ENCODE measurements at regions not wholly inside any gene's neighbourhood (a gene's known extent, or its start where the extent isn't known, plus 50 kb on each side); places are given as distances from the start of the nearest gene placed in this dataset.
A peak's percentile ranks its signal among the peaks of the same experiment; 100 is the strongest.

DNA sequence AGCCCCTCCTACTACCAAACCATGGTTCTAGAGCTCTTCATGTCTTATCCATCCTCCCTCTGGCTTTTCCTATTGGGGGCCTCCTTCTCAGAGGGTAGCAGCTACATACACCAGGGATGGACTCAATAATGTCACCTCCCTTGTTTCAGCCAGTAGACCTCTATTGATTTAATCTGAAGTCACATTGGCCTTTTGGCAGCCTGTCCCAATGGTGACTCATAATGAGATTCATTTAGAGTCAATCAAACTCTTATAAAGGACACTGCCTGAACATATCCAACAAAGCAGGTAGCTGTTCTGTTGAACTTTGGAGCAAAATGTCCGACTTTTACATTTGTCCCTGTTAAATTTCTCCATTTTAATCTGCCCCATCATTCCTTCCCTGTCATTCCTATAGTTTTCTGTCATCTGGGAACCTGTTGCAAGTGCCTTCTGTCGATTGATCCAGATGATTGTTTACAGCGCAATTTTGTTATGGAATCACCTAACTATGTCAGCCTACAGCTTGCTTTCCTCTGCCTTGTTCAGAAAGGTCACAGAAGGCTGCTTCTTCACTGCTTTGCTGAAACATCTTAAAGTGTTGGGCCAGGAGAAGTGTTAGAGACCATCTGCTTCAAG lies 105.9 kb downstream of the ETS2 start:
- TF ChIP-seq, protein P1, sequence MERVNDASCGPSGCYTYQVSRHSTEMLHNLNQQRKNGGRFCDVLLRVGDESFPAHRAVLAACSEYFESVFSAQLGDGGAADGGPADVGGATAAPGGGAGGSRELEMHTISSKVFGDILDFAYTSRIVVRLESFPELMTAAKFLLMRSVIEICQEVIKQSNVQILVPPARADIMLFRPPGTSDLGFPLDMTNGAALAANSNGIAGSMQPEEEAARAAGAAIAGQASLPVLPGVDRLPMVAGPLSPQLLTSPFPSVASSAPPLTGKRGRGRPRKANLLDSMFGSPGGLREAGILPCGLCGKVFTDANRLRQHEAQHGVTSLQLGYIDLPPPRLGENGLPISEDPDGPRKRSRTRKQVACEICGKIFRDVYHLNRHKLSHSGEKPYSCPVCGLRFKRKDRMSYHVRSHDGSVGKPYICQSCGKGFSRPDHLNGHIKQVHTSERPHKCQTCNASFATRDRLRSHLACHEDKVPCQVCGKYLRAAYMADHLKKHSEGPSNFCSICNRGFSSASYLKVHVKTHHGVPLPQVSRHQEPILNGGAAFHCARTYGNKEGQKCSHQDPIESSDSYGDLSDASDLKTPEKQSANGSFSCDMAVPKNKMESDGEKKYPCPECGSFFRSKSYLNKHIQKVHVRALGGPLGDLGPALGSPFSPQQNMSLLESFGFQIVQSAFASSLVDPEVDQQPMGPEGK (CRISPR knock-in tag; IDR thresholded peaks at IDR 0.05; ENCODE audit: borderline replicate concordance), result no peak
- no peak for TF ChIP-seq TCF4 (CRISPR knock-in tag; IDR thresholded peaks at IDR 0.05; ENCODE audit: borderline replicate concordance)
- TF ChIP-seq ZNF70 (CRISPR knock-in tag; IDR thresholded peaks at IDR 0.05), result peak; percentile 99
- TF ChIP-seq, protein P2, sequence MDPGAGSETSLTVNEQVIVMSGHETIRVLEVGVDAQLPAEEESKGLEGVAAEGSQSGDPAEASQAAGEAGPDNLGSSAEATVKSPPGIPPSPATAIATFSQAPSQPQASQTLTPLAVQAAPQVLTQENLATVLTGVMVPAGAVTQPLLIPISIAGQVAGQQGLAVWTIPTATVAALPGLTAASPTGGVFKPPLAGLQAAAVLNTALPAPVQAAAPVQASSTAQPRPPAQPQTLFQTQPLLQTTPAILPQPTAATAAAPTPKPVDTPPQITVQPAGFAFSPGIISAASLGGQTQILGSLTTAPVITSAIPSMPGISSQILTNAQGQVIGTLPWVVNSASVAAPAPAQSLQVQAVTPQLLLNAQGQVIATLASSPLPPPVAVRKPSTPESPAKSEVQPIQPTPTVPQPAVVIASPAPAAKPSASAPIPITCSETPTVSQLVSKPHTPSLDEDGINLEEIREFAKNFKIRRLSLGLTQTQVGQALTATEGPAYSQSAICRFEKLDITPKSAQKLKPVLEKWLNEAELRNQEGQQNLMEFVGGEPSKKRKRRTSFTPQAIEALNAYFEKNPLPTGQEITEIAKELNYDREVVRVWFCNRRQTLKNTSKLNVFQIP (CRISPR knock-in tag; IDR thresholded peaks at IDR 0.05; ENCODE audit: borderline replicate concordance, low read depth), result no peak
- TF ChIP-seq ZFP3 (CRISPR knock-in tag; IDR thresholded peaks at IDR 0.05), result no peak
- no peak for TF ChIP-seq ZFP30 (CRISPR knock-in tag; IDR thresholded peaks at IDR 0.05)
- TF ChIP-seq ISL1 (CRISPR knock-in tag; IDR thresholded peaks at IDR 0.05), result no peak
- no peak for TF ChIP-seq PPARA (CRISPR knock-in tag; IDR thresholded peaks at IDR 0.05; ENCODE audit: borderline replicate concordance)
- TF ChIP-seq TOX (CRISPR knock-in tag; IDR thresholded peaks at IDR 0.05; ENCODE audit: borderline replicate concordance), result no peak
- TF ChIP-seq ESRRG (CRISPR knock-in tag; IDR thresholded peaks at IDR 0.05), result no peak
